ENCODE measurements at regions not wholly inside any gene's neighbourhood (a gene's known extent, or its start where the extent isn't known, plus 50 kb on each side); places are given as distances from the start of the nearest gene placed in this dataset.

DNA sequence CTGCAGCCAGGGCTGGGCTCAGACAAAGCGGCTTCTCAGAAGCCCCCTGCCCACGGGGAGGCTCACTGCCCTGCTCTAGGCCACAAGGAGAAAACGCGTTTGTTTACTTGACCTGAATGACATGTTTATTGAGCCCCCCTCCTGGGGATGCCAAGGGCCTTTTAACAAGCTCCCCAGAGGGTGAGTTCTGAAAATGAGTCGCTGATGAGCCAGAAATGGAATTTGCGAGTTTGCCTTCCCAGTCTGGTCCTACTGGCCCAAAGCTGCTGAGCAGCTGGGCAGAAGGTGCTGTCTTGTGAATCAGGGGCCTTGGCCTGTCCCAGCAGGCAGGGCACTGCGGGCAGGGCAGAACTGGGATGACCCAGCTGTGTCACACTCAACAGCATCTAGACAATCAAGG lies 120.6 kb downstream of the SYF2 start:
- no peak for DNase-seq (ENCODE audit: low spot score)
- TF ChIP-seq, protein P1, sequence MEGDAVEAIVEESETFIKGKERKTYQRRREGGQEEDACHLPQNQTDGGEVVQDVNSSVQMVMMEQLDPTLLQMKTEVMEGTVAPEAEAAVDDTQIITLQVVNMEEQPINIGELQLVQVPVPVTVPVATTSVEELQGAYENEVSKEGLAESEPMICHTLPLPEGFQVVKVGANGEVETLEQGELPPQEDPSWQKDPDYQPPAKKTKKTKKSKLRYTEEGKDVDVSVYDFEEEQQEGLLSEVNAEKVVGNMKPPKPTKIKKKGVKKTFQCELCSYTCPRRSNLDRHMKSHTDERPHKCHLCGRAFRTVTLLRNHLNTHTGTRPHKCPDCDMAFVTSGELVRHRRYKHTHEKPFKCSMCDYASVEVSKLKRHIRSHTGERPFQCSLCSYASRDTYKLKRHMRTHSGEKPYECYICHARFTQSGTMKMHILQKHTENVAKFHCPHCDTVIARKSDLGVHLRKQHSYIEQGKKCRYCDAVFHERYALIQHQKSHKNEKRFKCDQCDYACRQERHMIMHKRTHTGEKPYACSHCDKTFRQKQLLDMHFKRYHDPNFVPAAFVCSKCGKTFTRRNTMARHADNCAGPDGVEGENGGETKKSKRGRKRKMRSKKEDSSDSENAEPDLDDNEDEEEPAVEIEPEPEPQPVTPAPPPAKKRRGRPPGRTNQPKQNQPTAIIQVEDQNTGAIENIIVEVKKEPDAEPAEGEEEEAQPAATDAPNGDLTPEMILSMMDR (IDR thresholded peaks at IDR 0.05), result no peak
- ATAC-seq (ENCODE audit: low FRiP score), result no peak

DNA sequence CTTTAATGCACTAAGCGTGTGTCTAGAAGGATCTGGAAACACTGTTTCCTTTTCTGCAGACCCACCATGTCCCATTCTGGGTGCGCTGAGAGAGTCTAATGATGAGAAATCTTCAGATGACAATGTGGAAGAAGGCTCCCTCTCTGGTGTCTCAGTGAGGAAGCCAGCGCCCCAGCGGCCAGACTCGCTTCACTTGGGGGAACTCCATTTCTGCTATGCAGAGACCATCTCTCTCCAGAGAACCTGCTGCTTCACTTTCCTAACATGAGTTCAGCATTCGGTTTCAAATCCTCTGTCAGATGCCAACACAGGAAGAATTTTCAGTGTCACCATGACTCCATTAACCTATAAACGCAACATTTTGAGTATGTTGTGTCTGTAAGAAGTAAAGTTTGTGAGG lies 121.8 kb downstream of the SYF2 start:
- TF ChIP-seq, protein P1 (IDR thresholded peaks at IDR 0.05), result no peak
- DNase-seq (ENCODE audit: low spot score) (no peak), ATAC-seq (ENCODE audit: low FRiP score) (no peak)

DNA sequence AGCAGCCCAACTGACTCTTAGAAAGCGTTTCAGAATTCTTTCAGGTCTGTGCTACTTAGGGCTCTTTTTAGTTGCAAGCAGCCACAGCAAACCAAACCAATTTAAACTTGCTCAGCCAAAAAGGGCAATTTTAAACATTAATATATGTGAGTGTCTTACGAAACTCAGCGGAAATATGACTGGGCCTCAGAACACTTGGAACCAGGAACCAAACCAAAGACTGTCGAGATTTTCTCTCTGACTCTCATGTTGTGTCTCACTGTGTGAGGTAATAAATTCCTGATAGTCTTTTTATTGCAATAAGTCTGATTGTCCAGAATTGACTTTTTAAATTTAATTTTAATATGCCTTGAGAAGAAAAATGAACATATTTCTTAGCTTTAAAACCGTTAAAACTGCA lies 122.3 kb downstream of the SYF2 start:
- TF ChIP-seq, protein P1 (IDR thresholded peaks at IDR 0.05), result no peak
- no peak for ATAC-seq (ENCODE audit: low FRiP score)
- no peak for DNase-seq (ENCODE audit: low spot score)

DNA sequence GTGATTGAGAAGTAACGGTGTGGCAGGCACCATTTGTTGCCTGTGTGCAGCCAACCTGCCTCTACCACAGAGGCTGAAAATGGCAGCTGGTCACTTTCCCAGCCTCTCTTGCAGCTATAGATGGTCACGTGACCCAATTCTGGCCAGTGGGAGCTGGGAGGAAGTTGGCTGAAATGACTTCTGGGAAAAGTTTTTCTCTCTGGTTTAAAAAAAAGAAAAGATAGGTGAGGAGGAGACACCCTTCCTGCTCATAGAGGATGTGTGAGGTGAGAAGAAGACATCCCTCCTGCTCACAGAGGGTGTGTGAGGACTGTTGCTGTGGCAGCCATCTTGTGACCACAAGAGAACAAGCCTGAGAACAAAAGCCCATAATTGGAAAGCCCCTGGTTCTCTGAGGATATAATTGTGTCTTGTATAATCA lies 122.8 kb downstream of the SYF2 start:
- TF ChIP-seq, protein P1 (IDR thresholded peaks at IDR 0.05), result no peak
- DNase-seq (ENCODE audit: low spot score) (no peak), ATAC-seq (ENCODE audit: low FRiP score) (no peak)

DNA sequence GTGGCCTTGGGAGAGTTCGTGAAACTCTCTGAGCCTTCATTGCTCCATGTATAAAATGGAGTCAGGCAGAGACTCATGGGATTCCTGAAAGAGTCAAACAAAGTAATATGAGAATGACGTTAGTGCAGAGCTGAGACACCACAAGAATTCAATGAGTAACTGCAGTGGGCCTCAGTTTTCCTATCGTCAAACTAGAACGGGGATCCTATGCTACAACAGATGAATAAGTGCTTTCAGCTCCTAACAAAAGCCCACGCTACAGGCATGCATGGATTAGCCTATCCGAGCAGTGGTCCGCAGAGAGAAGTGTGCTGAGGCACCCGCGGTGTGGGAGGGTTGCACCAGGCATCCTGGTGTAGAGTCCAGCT lies 124.7 kb downstream of the SYF2 start:
- TF ChIP-seq, protein P1 (IDR thresholded peaks at IDR 0.05), result no peak
- ATAC-seq (ENCODE audit: low FRiP score) (no peak), DNase-seq (ENCODE audit: low spot score) (no peak)

DNA sequence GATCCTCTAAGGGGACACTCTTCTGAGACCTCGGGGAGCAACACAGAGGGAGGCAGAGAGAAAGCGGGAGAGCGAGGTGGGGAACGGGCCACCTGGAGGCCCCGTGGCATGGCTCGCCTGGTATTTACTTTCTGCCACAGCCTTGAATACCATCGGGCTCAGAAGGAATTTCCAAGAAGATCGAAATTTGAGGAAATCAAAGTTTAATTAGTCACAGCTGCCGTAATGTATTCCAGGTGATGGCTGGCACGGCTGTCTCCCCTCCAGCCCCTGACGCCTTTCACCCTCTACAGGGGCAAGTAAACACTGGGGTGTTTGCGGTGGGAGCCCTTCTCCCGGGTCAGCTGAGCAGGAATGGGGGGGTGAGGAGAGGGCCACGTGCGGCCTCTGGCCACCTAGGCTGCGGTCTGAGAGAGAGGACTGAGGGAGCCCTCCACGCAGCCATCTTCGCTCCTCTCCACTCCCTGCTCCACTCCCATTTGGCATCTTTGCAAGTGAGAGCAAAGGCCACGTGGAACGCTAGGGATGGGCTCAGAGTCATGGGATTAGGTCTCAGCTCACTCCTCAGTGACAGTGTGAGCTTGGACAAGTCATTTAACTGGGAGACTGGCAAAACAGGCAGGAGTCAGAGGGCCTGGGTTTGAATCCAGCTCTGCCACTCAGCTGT lies 125.2 kb downstream of the SYF2 start:
- DNase-seq (ENCODE audit: low spot score), result no peak
- ATAC-seq (ENCODE audit: low FRiP score), result no peak
- TF ChIP-seq, protein P1 (IDR thresholded peaks at IDR 0.05), result no peak

DNA sequence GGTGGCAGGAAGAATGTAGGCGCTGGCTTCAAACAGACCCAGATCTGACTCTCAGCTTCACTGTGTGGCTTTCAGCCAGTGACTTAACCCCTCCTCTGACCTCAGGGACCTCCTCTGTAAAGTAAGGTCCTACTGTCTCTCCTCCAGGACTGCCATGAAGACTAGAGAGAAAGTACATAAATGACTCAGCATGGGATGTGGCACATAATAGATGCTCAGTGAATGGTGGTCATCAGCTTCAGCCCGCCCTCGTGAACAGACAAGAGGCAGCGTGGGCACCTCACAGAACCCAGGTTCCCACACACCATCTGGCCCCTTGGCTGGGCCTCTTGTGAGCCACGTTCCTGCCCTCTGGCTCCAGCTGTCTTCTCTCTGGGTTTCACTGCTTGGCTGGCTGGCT lies 126.0 kb downstream of the SYF2 start:
- ATAC-seq (ENCODE audit: low FRiP score), result no peak
- TF ChIP-seq, protein P1 (IDR thresholded peaks at IDR 0.05), result no peak

More for the DNA sequence above, 126.0 kb downstream of the SYF2 start:
- DNase-seq (ENCODE audit: low spot score), result no peak

Measured in omental fat pad (tissue), 3 donors.